Neural cell (in vitro differentiated cells): ENCODE measurements at regions not wholly inside any gene's neighbourhood (a gene's known extent, or its start where the extent isn't known, plus 50 kb on each side); places are given as distances from the start of the nearest gene placed in this dataset.

Experiments
- H2AFZ ChIP-seq: fragments of 200-600, 300-800 bp; sonication (generic), shearing (Covaris generic); 2 replicates; pipeline ENCODE4 v1.6.0; 2014; ENCODE audit warnings: low read depth, mild to moderate bottlenecking, antibody characterized with exemption, low read length, moderate library complexity
- H3F3A ChIP-seq: fragments of 200-600 bp; shearing (Covaris generic); 2 replicates; pipeline ENCODE4 v1.6.1; 2016; ENCODE audit warnings: mild to moderate bottlenecking, moderate library complexity, mixed read lengths, antibody characterized with exemption, low read length; ENCODE audit not compliant: insufficient read depth, poor library complexity, severe bottlenecking
- H3K27ac ChIP-seq: fragments of 200-600, 300-800 bp; sonication (generic), shearing (Covaris generic); 2 replicates; pipeline ENCODE4 v1.5.1; 2014; ENCODE audit warnings: mild to moderate bottlenecking, low read length, moderate library complexity
- H3K27me3 ChIP-seq: fragments of 300-800, 200-600 bp; sonication (generic), shearing (Covaris generic); 2 replicates; pipeline ENCODE4 v1.6.0; 2014; ENCODE audit warnings: mild to moderate bottlenecking, low read depth, low read length, moderate library complexity; ENCODE audit not compliant: insufficient read depth
- H3K36me3 ChIP-seq: fragments of 300-800, 200-600 bp; sonication (generic), shearing (Covaris generic); 2 replicates; pipeline ENCODE4 v1.5.1; 2014; ENCODE audit warnings: mild to moderate bottlenecking, antibody characterized with exemption, low read length, moderate library complexity; ENCODE audit not compliant: insufficient read depth
- H3K4me2 ChIP-seq: fragments of 300-800, 200-600 bp; sonication (generic), shearing (Covaris generic); 2 replicates; pipeline ENCODE4 v1.6.0; 2014; ENCODE audit warnings: mild to moderate bottlenecking, low read length
- H3K4me3 ChIP-seq: fragments of 300-800, 200-600 bp; sonication (generic), shearing (Covaris generic); 2 replicates; pipeline ENCODE4 v1.5.1; 2014; ENCODE audit warnings: mild to moderate bottlenecking, low read length, moderate library complexity
- H3K79me2 ChIP-seq: fragments of 200-600 bp; shearing (Covaris generic); replicated peaks from 2 replicates; pipeline ENCODE4 v1.6.0; 2014; ENCODE audit warnings: mild to moderate bottlenecking, low read length, moderate library complexity; ENCODE audit not compliant: insufficient read depth
- H3K9ac ChIP-seq: fragments of 300-800, 200-600 bp; sonication (generic), shearing (Covaris generic); 2 replicates; pipeline ENCODE4 v1.6.1; 2016; ENCODE audit warnings: mild to moderate bottlenecking, low read length, mixed read lengths
- H3K9me2 ChIP-seq: fragments of 200-600 bp; shearing (Covaris generic); 2 replicates; pipeline ENCODE4 v1.6.1; 2016; ENCODE audit warnings: mild to moderate bottlenecking, low read length, mixed read lengths; ENCODE audit not compliant: insufficient read depth
- H3K9me3 ChIP-seq: fragments of 200-600, 300-800 bp; sonication (generic), shearing (Covaris generic); 2 replicates; pipeline ENCODE4 v1.6.1; 2016; ENCODE audit warnings: mild to moderate bottlenecking, mixed run types, low read length, moderate library complexity, mixed read lengths
- H4K20me1 ChIP-seq: fragments of 200-600 bp; shearing (Covaris generic); 2 replicates; pipeline ENCODE4 v1.6.1; 2016; ENCODE audit warnings: mild to moderate bottlenecking, mixed run types; ENCODE audit not compliant: insufficient read depth
- EP300 ChIP-seq: fragments of 450-650 bp; conservative IDR thresholded peaks from 2 replicates; pipeline ENCODE4 v1.6.1; 2014; ENCODE audit warnings: antibody characterized with exemption, mild to moderate bottlenecking, moderate library complexity; ENCODE audit not compliant: poor library complexity, severe bottlenecking
- EZH2 ChIP-seq: fragments of 200-600, 300-800 bp; shearing (Covaris generic), sonication (generic); IDR thresholded peaks from 2 replicates; pipeline ENCODE4 v1.6.1; 2014; ENCODE audit warnings: antibody characterized with exemption, low read length, borderline replicate concordance, mild to moderate bottlenecking; ENCODE audit not compliant: insufficient read depth, poor library complexity, severe bottlenecking
- MXI1 ChIP-seq: fragments of 450-650 bp; conservative IDR thresholded peaks from 2 replicates; pipeline ENCODE4 v1.6.1; 2014; ENCODE audit warnings: antibody characterized with exemption, mild to moderate bottlenecking; ENCODE audit not compliant: poor library complexity, severe bottlenecking
- POLR2AphosphoS5 ChIP-seq: IDR thresholded peaks from 2 replicates; pipeline ENCODE4 v1.6.1; 2012
- RAD21 ChIP-seq: fragments of 450-650 bp; conservative IDR thresholded peaks from 2 replicates; pipeline ENCODE4 v1.6.1; 2014; ENCODE audit warnings: antibody characterized with exemption, mild to moderate bottlenecking, moderate library complexity
- SMC3 ChIP-seq: fragments of 450-650 bp; conservative IDR thresholded peaks from 2 replicates; pipeline ENCODE4 v1.6.1; 2014; ENCODE audit warnings: antibody characterized with exemption, mild to moderate bottlenecking, moderate library complexity; ENCODE audit not compliant: poor library complexity
- TAF1 ChIP-seq: IDR thresholded peaks from 2 replicates; pipeline ENCODE4 v1.6.1; 2012; ENCODE audit warnings: low read depth
- TF ChIP-seq, protein P1 (sequence below): IDR thresholded peaks from 2 replicates; pipeline ENCODE4 v1.6.1; 2012; ENCODE audit warnings: borderline replicate concordance
- TF ChIP-seq, protein P2 (sequence below): fragments of 450-650 bp; IDR thresholded peaks from 2 replicates; pipeline ENCODE4 v1.5.1; 2014; ENCODE audit warnings: antibody characterized with exemption, mild to moderate bottlenecking, moderate library complexity; ENCODE audit not compliant: poor library complexity, severe bottlenecking

DNA sequence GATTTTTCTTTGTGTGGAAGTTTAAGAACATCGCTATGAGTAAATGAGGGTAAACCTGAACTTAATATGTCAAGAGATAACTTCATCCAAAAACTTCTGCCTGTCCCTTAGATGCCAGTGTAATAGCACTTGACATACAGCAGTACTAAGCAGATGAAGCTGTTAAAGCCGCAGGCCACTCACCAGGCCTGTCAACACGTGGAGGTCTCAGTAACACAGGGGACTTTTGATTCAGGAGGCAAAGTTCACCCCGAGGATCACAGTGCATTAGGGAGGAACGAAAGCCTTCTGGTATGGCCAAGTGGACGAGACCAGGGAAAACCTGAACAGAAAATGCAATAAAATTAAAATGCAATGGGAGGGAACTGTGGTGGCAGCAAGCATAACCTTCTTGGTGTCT is 235.7 kb downstream of the CHD9NB start:
- no peaks in the 10 kb centered on the region for H3K9me2 ChIP-seq
- H3F3A ChIP-seq = no peaks in the 10 kb centered on the region
- no peak overlapping the region for H3K4me2 ChIP-seq
- H3K36me3 ChIP-seq = no peaks in the 10 kb centered on the region
- H3K9ac ChIP-seq = no peak overlapping the region
- H3K79me2 ChIP-seq = no peaks in the 10 kb centered on the region
- no peaks in the 10 kb centered on the region for H3K27me3 ChIP-seq
- H3K27ac ChIP-seq = no peak overlapping the region
- H4K20me1 ChIP-seq = no peaks in the 10 kb centered on the region
- no peak overlapping the region for H2AFZ ChIP-seq
- H3K9me3 ChIP-seq = no peaks in the 10 kb centered on the region
- no peak overlapping the region for H3K4me3 ChIP-seq
- TF ChIP-seq RAD21 = no peak
- TF ChIP-seq POLR2AphosphoS5 = no peak
- no peak for TF ChIP-seq MXI1

DNA sequence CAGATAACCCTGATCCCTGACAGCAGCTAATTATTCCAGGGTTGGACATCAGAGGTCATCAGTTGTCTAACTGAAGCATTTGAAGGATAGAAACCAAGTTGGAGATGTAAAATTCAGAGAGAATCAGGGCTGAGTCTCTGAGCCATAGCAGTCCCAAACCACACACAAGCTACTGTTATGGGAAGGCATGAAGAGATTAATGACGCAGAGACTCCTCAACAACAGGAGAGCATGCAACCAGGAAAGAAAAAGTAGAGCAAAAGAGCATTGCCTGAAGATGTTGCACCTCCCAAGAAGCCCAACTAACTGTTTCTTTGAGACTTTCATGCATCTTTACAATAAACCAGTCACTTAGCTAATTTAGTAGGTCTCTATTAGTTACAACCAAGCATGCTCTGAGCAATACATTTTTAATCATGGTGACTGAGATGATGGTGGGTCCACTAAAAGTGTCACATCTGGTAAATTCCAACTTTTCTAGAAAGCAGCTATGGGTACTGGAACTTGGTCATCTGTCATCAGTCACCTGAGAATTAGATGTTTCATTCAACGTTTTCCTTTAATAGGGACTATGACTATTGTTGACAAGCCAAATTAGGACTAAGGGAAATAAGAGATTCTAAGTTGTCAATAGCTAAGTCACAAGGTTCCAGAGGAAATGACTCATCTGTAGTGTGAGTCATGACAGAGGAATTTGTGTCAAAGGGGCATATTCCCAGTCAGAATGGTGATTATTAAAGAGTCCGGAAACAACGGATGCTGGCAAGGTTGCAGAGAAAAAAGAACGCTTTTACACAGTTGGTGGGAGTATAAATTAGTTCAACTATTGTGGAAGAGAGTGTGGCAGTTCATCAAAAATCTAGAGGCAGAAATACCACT is 239.8 kb downstream of the CHD9NB start:
- Histone ChIP-seq H3K4me2 (no peak overlapping the region), H4K20me1 (no peaks in the 10 kb centered on the region), H3K36me3 (no peaks in the 10 kb centered on the region), H3K9me2 (no peaks in the 10 kb centered on the region), H3K79me2 (no peaks in the 10 kb centered on the region), H3K27ac (no peak overlapping the region), H2AFZ (no peak overlapping the region), H3K27me3 (no peaks in the 10 kb centered on the region), H3K9ac (no peak overlapping the region), H3K9me3 (no peaks in the 10 kb centered on the region), H3F3A (no peaks in the 10 kb centered on the region), H3K4me3 (no peak overlapping the region)
- TF ChIP-seq TAF1 (no peak), SMC3 (no peak), EP300 (no peak), EZH2 (no peak), RAD21 (no peak), POLR2AphosphoS5 (no peak)
- TF ChIP-seq, protein P1, sequence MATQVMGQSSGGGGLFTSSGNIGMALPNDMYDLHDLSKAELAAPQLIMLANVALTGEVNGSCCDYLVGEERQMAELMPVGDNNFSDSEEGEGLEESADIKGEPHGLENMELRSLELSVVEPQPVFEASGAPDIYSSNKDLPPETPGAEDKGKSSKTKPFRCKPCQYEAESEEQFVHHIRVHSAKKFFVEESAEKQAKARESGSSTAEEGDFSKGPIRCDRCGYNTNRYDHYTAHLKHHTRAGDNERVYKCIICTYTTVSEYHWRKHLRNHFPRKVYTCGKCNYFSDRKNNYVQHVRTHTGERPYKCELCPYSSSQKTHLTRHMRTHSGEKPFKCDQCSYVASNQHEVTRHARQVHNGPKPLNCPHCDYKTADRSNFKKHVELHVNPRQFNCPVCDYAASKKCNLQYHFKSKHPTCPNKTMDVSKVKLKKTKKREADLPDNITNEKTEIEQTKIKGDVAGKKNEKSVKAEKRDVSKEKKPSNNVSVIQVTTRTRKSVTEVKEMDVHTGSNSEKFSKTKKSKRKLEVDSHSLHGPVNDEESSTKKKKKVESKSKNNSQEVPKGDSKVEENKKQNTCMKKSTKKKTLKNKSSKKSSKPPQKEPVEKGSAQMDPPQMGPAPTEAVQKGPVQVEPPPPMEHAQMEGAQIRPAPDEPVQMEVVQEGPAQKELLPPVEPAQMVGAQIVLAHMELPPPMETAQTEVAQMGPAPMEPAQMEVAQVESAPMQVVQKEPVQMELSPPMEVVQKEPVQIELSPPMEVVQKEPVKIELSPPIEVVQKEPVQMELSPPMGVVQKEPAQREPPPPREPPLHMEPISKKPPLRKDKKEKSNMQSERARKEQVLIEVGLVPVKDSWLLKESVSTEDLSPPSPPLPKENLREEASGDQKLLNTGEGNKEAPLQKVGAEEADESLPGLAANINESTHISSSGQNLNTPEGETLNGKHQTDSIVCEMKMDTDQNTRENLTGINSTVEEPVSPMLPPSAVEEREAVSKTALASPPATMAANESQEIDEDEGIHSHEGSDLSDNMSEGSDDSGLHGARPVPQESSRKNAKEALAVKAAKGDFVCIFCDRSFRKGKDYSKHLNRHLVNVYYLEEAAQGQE = no peak
- TF ChIP-seq, protein P2, sequence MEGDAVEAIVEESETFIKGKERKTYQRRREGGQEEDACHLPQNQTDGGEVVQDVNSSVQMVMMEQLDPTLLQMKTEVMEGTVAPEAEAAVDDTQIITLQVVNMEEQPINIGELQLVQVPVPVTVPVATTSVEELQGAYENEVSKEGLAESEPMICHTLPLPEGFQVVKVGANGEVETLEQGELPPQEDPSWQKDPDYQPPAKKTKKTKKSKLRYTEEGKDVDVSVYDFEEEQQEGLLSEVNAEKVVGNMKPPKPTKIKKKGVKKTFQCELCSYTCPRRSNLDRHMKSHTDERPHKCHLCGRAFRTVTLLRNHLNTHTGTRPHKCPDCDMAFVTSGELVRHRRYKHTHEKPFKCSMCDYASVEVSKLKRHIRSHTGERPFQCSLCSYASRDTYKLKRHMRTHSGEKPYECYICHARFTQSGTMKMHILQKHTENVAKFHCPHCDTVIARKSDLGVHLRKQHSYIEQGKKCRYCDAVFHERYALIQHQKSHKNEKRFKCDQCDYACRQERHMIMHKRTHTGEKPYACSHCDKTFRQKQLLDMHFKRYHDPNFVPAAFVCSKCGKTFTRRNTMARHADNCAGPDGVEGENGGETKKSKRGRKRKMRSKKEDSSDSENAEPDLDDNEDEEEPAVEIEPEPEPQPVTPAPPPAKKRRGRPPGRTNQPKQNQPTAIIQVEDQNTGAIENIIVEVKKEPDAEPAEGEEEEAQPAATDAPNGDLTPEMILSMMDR = no peak
